ENCODE measurements at regions not wholly inside any gene's neighbourhood (a gene's known extent, or its start where the extent isn't known, plus 50 kb on each side); places are given as distances from the start of the nearest gene placed in this dataset.

DNA sequence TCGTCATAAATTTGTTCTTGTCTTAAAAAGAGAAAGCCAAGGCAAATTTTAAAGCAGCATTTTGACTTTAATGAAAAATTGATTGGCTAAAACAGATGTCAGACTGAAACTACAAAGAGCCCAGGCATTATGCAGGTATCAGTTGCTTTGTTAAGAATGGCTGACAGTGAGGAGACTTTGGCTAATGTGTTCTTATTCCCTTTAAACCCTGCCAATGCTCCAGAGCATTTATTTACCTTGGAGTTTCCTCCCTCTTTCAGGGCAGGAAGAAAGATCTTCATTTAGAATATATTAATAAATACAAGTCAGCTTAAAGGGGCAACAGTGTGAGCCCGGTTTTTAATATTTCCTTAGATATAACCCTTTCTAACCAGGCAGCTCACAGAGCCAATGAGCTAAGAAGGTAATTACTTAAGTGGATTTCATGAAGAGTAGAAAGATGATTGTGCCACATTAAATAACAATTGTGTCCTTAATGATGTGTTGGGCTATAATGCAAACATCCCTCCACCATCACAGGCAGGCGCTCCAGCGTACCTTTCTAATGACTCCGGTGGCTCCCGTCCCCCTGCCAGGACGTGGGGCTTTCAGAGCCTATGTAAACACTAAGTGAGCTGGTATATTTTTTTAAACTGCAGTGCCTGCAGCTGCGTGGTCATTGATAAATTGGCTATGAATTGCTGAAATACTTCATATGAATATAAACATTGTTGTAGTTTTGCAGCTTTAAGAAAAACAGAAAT is 349.4 kb upstream of the POU3F3 start:
- no peak overlapping the region for H3K27ac ChIP-seq
- POLR2A ChIA-PET (ENCODE audit: low non-redundant PET), result no interaction called here
- TF ChIP-seq, protein P1, sequence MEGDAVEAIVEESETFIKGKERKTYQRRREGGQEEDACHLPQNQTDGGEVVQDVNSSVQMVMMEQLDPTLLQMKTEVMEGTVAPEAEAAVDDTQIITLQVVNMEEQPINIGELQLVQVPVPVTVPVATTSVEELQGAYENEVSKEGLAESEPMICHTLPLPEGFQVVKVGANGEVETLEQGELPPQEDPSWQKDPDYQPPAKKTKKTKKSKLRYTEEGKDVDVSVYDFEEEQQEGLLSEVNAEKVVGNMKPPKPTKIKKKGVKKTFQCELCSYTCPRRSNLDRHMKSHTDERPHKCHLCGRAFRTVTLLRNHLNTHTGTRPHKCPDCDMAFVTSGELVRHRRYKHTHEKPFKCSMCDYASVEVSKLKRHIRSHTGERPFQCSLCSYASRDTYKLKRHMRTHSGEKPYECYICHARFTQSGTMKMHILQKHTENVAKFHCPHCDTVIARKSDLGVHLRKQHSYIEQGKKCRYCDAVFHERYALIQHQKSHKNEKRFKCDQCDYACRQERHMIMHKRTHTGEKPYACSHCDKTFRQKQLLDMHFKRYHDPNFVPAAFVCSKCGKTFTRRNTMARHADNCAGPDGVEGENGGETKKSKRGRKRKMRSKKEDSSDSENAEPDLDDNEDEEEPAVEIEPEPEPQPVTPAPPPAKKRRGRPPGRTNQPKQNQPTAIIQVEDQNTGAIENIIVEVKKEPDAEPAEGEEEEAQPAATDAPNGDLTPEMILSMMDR (conservative IDR thresholded peaks at IDR 0.05; ENCODE audit: low read depth), result no peak
- CTCF ChIA-PET, result interaction anchor here (0.7 kb wide), 1 partner anchor 15 kb away, joined by 3 read pairs; no protein-coding TSS in a partner anchor
- no peak for DNase-seq (ENCODE audit: low spot score)

DNA sequence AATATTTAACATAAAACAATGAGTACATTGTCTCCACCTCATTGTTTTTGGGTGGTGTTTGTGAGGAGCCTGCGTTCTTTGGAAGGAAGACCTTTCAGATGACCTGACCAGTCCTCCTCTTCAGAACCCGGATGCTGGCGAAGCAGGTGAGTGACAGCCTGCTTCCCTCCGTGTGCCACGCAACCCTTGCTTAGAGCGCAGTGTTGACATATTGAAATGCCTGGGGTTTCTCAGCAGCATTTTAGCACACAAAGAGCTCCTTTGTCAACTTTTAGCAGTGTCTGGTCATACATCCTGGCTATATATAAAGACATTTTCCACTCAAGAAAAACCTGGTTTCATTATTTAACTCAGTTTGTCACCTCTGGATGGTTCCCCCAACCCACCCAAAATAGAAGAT is 335.7 kb upstream of the POU3F3 start:
- DNase-seq (ENCODE audit: low spot score), result no peak
- ChIA-PET POLR2A (ENCODE audit: low non-redundant PET) (no interaction called here), CTCF (no interaction called here)
- TF ChIP-seq, protein P1 (conservative IDR thresholded peaks at IDR 0.05; ENCODE audit: low read depth), result no peak
- no peak overlapping the region for H3K27ac ChIP-seq

DNA sequence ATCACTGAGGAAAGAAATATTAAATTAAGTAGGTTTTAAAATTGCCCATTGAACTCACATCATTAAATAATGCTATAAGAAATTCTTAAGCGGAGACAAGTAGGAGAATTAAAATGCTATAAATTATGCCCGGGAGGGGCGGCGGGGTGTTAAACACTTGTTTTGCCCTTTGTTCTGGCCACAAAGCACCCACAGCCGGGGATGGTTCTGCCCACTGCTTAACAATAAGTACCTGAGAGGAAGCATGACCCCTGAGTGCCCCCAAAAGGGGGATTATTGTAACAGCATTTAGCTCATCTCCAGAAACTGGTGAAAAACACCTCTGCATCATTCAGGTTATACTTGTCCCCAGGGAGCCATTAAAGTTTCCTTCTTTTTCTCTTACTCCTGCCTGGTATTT is 332.7 kb upstream of the POU3F3 start:
- TF ChIP-seq, protein P1 (conservative IDR thresholded peaks at IDR 0.05; ENCODE audit: low read depth), result no peak
- CTCF ChIA-PET, result no interaction called here

GRCh38 chr2:104523921-104524320 is 330.0 kb upstream of the POU3F3 start:
- TF ChIP-seq, protein P1 (conservative IDR thresholded peaks at IDR 0.05; ENCODE audit: low read depth), result no peak
- ChIA-PET CTCF (no interaction called here), POLR2A (ENCODE audit: low non-redundant PET) (no interaction called here)
- no peak for DNase-seq (ENCODE audit: low spot score)
- H3K27ac ChIP-seq, result no peak overlapping the region

More for the DNA sequence above, 332.7 kb upstream of the POU3F3 start:
- no peak overlapping the region for H3K27ac ChIP-seq
- POLR2A ChIA-PET (ENCODE audit: low non-redundant PET), result no interaction called here
- DNase-seq (ENCODE audit: low spot score), result no peak

DNA sequence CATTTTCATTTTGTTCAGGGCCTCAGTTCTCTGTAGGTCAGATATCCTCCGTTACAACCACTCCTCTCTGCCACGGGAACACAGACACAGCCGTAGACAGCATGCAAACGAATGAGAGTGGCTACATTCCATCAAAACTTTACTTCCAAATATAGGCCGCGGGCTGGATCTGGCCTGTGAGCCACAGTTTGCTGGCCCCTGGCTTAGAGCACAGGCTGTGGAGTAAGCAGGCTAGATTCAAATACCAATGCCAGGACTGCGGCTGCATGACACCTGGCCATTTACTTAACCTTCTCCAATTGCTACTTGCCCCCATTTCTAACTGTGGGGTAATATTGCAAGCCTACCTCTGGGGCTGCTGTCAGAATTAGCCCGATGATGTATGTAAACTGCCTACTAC is 325.8 kb upstream of the POU3F3 start:
- TF ChIP-seq, protein P1 (conservative IDR thresholded peaks at IDR 0.05; ENCODE audit: low read depth), result no peak
- CTCF ChIA-PET, result no interaction called here
- POLR2A ChIA-PET (ENCODE audit: low non-redundant PET), result no interaction called here
- H3K27ac ChIP-seq, result no peak overlapping the region
- no peak for DNase-seq (ENCODE audit: low spot score)

- H3K27ac ChIP-seq, result no peak overlapping the region
- ChIA-PET CTCF (no interaction called here), POLR2A (ENCODE audit: low non-redundant PET) (no interaction called here)
- TF ChIP-seq, protein P1 (conservative IDR thresholded peaks at IDR 0.05; ENCODE audit: low read depth), result no peak
- no peak for DNase-seq (ENCODE audit: low spot score)
These were observed 322.8 kb upstream of the POU3F3 start for GRCh38 chr2:104531122-104531521.

Measured in RWPE1 (cell line).